GM21515 (cell line): ENCODE measurements at regions not wholly inside any gene's neighbourhood (a gene's known extent, or its start where the extent isn't known, plus 50 kb on each side); places are given as distances from the start of the nearest gene placed in this dataset.
"Not testable (repeated sequence)": the region's sequence is repeated elsewhere in the genome, so short reads cannot be mapped to it uniquely, and the experiment has no call there.

ENCODE experiments used
- ATAC-seq: cut with Tn5 transposase; IDR thresholded peaks from one replicate; pipeline ENCODE4 v1.9.1; 2021; ENCODE audit not compliant: unreplicated experiment

- ATAC-seq, result no peak
Observed at GRCh38 chr5:123709422-123709821, 197.4 kb downstream of the CSNK1G3 start.

GRCh38 chr5:123708074-123708806 lies 196.3 kb downstream of the CSNK1G3 start:
- ATAC-seq, result no peak

- no peak for ATAC-seq
Observed at GRCh38 chr5:123706531-123706930, 194.6 kb downstream of the CSNK1G3 start.

- no peak for ATAC-seq
Observed at GRCh38 chr5:123705741-123706140, 193.8 kb downstream of the CSNK1G3 start.

- ATAC-seq, result no peak
Observed at GRCh38 chr5:123701511-123702200, 189.7 kb downstream of the CSNK1G3 start.

- ATAC-seq, result no peak
Observed at GRCh38 chr5:123700624-123701287, 188.8 kb downstream of the CSNK1G3 start.

GRCh38 chr5:123699571-123699970 lies 187.6 kb downstream of the CSNK1G3 start:
- no peak for ATAC-seq

DNA sequence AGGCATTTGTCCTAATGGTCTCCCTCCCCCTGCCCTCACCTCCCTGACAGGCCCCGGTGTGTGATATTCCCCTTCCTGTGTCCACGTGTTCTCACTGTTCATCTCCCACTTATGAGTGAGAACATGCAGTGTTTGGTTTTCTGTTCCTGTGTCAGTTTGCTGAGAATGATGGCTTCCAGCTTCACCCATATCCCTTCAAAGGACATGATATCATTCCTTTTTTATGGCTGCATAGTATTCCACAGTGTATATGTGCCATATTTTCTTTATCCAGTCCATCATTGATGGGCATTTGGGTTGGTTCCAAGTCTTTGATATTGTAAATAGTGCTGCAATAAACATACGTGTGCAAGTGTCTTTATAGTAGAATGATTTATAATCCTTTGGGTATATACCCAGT lies 187.0 kb downstream of the CSNK1G3 start:
- not testable (repeated sequence) for ATAC-seq

- no peak for ATAC-seq
Observed at GRCh38 chr5:123696921-123697341, 185.0 kb downstream of the CSNK1G3 start.

DNA sequence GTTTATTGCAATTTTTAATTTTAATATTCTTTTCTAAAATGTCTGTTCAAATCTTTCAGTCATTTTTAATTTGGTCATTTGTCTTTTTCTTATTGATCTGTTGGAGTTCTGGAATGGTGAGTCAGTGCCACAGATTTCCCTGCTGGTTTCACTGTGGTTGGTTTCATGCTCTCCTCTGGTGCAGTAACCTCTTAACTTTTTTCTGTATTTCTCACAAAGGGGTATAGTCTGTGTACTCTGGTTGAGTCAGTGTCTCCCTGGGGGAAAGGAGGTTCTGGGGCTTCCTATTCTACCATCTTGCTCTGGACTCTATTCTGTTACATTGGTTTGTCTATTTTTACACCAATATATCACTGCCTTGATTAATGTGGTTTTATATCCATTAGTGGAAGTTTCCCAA lies 178.8 kb downstream of the CSNK1G3 start:
- no peak for ATAC-seq

DNA sequence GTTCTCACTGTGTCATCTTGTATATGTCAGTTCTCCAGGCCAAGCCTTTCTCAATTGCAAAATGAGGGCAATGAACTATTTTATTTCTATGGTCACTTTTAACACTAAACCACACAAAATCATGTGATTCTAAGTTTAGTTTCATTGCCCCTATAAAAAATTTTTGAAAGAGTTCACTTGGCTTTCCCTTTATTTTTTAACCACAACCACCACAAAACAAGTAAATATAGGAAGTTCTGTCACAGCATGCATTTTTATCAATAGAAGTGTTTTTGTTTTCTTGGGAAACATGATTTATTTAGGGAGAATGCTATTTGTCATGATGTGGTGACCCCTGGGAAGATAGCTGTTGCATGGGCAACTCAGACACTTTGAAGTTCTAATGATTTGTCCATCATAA lies 169.1 kb downstream of the CSNK1G3 start:
- no peak for ATAC-seq

DNA sequence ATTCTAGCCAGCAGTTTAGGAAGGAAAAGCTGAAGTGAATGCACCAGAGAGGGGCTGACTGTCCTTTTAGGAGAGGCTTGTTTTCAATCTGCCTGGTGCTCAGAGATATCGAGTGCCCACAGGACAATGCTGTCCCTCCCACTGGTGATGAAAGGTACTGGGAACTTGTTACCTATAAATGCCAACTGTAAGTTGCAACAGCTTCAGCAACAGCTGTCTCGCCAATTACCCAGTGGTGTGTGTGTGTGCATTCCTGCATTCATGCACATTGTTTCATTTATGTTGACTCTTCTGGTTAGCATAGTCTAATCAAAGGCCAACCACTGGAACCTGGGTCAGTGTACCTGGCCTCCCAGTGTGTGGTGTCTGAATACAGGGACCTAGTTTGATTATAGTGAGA lies 161.1 kb downstream of the CSNK1G3 start:
- no peak for ATAC-seq

DNA sequence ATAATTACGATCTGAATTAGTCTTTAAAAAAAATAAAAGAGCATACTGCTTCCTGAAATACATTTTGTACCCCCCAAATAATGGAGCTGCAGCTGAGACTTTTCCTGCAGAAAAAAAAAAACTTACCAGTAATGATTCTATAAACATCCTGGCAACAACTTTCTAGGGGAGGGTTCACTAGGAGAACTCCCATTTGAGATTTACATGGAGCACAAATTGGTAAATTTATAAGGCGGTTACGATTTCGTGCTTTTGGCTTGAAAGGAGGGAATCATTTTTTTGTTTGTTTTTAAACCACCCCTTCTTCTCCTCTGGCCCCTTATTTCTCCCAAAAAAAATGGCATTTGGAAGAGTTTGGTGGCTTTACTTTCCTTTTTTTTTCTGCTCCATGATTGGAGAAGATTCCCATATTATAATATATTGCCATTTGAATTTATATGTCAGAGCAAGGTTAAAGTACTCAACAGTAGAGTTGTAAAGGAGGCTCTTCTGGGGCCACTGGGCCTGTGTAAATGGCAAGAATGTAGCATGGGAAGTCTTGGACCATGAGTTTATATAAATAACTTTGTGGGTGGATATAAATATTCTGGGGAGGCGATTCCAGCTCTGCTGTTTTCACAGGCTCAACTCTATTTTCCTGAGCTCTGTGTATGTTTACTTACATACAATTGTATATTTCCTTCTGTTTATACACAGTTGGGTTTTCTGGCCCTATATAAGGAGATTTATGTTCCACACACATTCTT lies 159.9 kb downstream of the CSNK1G3 start:
- ATAC-seq, result no peak

GRCh38 chr5:123671042-123671441 lies 159.1 kb downstream of the CSNK1G3 start:
- ATAC-seq, result no peak
